D721Med (cell line): ENCODE measurements at regions not wholly inside any gene's neighbourhood (a gene's known extent, or its start where the extent isn't known, plus 50 kb on each side); places are given as distances from the start of the nearest gene placed in this dataset.

Experiments used
- DNase-seq: peaks from one replicate; pipeline ENCODE4 v3.0.0; 2011; ENCODE audit warnings: low spot score; ENCODE audit not compliant: insufficient read length
- FAIRE-seq: peaks from 2 replicates; lab custom pipeline; 2011; peaks lifted over from hg19 to GRCh38; lab: Jason Lieb, UNC
- CTCF ChIP-seq: IDR thresholded peaks from 2 replicates; pipeline ENCODE4 v1.5.1; 2012; ENCODE audit warnings: mild to moderate bottlenecking, control low read depth; ENCODE audit not compliant: insufficient read depth; ENCODE audit errors: missing control alignments

- no peak for DNase-seq
- TF ChIP-seq CTCF: no peak
- FAIRE-seq: no peak
These were observed 138.7 kb downstream of the YTHDC2 start for GRCh38 chr5:113652161-113652560.

GRCh38 chr5:113654828-113655227, 141.3 kb downstream of the YTHDC2 start:
- no peak for TF ChIP-seq CTCF
- DNase-seq (no peak), FAIRE-seq (no peak)

GRCh38 chr5:113660206-113660605, 146.7 kb downstream of the YTHDC2 start:
- no peak for TF ChIP-seq CTCF
- DNase-seq (no peak), FAIRE-seq (no peak)

GRCh38 chr5:113660706-113661250, 147.3 kb downstream of the YTHDC2 start:
- TF ChIP-seq CTCF: no peak
- no peak for DNase-seq
- peak; percentile 48 for FAIRE-seq

GRCh38 chr5:113663879-113664541, 150.5 kb downstream of the YTHDC2 start:
- FAIRE-seq (no peak), DNase-seq (no peak)
- peak; percentile 15 for TF ChIP-seq CTCF

- TF ChIP-seq CTCF: no peak
- DNase-seq (no peak), FAIRE-seq (no peak)
These were observed 159.5 kb downstream of the YTHDC2 start for GRCh38 chr5:113673041-113673440.

- DNase-seq: no peak
- no peak for TF ChIP-seq CTCF
- no peak for FAIRE-seq
These were observed 161.7 kb downstream of the YTHDC2 start for GRCh38 chr5:113675166-113675565.
